Natural killer cell (primary cell): ENCODE measurements at regions not wholly inside any gene's neighbourhood (a gene's known extent, or its start where the extent isn't known, plus 50 kb on each side); places are given as distances from the start of the nearest gene placed in this dataset.

Source experiments
- ATAC-seq, 3 donors: fragments of 150-1000 bp in 2 of 3; fragments of 200-7000 bp in 1 of 3; cut with Tn5 transposase; 1 replicate in 1 of 3; 2 replicates in 2 of 3; pipeline ENCODE4 v1.10.0; 2021; ENCODE audit warnings: mild to moderate bottlenecking in 2 of 3, moderate library complexity in 2 of 3
- DNase-seq, 2 donors: peaks; one replicate each; pipeline versions ENCODE4 v3.0.0 to v3.0.0-alpha.2; 2013 to 2021; ENCODE audit warnings: mixed read lengths in 1 of 2
- H3K27ac ChIP-seq: one replicate; pipeline ENCODE4 v1.5.1; 2013; ENCODE audit warnings: mild to moderate bottlenecking, low read length
- H3K27me3 ChIP-seq: one replicate; pipeline ENCODE4 v1.6.1; 2013; ENCODE audit warnings: low read length; ENCODE audit not compliant: control insufficient read depth, insufficient read depth
- H3K36me3 ChIP-seq: one replicate; pipeline ENCODE4 v1.6.1; 2013; ENCODE audit warnings: low read length; ENCODE audit not compliant: control insufficient read depth, insufficient read depth
- H3K4me1 ChIP-seq: one replicate; pipeline ENCODE4 v1.6.1; 2013; ENCODE audit warnings: low read length; ENCODE audit not compliant: control insufficient read depth, insufficient read depth
- H3K4me3 ChIP-seq: one replicate; pipeline ENCODE4 v1.5.1; 2013; ENCODE audit warnings: low read length
- H3K9me3 ChIP-seq: one replicate; pipeline ENCODE4 v1.6.1; 2013; ENCODE audit warnings: low read length; ENCODE audit not compliant: control insufficient read depth, insufficient read depth
- H3K27ac Mint-ChIP-seq, 2 donors: one replicate each; pipeline ENCODE4 v1.8.0; 2022; ENCODE audit warnings: mild to moderate bottlenecking in 2 of 2, mixed read lengths in 2 of 2, moderate library complexity in 1 of 2
- H3K27me3 Mint-ChIP-seq, 2 donors: one replicate each; pipeline ENCODE4 v1.8.0; 2022; ENCODE audit warnings: low read depth in 2 of 2, mixed read lengths in 2 of 2
- H3K36me3 Mint-ChIP-seq: one replicate; pipeline ENCODE4 v1.8.0; 2022; ENCODE audit warnings: mixed read lengths
- H3K4me1 Mint-ChIP-seq, 2 donors: one replicate each; pipeline ENCODE4 v1.8.0; 2022; ENCODE audit warnings: mixed read lengths in 2 of 2
- H3K4me3 Mint-ChIP-seq: one replicate; pipeline ENCODE4 v1.8.0; 2022; ENCODE audit warnings: mild to moderate bottlenecking, moderate library complexity, mixed read lengths
- H3K9me3 Mint-ChIP-seq, 2 donors: one replicate each; pipeline ENCODE4 v1.8.0; 2022; ENCODE audit warnings: mixed read lengths in 2 of 2
- WGBS: methylation state at CpG from one replicate; pipeline ENCODE4 v1.1.7; 2013; ENCODE audit warnings: missing lambda C conversion rate; ENCODE audit not compliant: insufficient coverage; 5-methylcytosine and 5-hydroxymethylcytosine counted together
- intact Hi-C: fragments of 100-400 bp; cut with micrococcal nuclease; formaldehyde crosslinking; loops from one replicate; pipeline ENCODE4 v1.14.2; 2022
- TF ChIP-seq, protein P1 (sequence below): fragments of 200-600 bp; IDR thresholded peaks from one replicate; pipeline ENCODE4 v1.8.0; 2022; ENCODE audit warnings: antibody characterized with exemption

DNA sequence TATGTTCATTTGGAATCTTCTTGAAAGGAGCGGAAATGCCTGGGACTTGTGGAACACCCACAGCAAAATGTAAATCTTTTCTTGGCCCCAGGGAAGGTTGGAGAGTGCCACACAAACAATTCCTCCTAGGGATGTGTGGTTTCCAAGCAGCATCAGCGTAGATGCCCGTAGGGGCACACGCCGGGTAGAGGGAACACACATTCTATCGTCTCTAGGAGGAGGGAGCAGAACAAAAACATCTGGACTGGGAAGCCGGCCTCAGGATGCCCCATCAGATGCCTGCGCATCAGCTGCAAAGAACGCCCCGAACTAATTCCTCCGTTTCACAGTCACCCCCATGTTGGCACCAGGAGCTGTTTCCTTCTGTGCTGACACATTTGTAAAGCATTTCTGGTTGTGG, 357.9 kb upstream of the ZFHX3 start:
- WGBS, result 94% methylated on average over 11 of the region's 11 CpGs

DNA sequence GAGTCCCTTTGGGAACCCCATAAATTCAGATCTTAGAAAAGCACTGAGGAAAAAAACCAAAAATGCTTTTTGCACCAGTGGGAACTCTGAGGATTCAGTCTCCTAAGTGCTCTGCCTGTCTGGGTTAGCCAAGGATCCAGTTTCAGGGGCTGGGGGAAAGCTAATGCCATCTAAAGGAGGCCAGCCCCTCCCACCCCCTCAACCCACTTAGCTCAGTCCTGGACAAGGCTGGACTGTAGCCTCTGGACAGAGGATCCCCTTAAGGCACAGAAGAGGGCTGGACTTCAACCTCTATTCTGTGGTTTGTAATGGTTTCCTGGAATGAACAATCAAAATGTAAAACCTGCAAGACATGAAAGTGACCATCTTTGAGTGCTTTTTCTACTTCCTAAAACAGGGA, 356.1 kb upstream of the ZFHX3 start:
- no peak overlapping the region for H3K4me3 Mint-ChIP-seq
- no peak overlapping the region for H3K27ac ChIP-seq
- no peaks in the 10 kb centered on the region for H3K27me3 ChIP-seq
- TF ChIP-seq, protein P1, sequence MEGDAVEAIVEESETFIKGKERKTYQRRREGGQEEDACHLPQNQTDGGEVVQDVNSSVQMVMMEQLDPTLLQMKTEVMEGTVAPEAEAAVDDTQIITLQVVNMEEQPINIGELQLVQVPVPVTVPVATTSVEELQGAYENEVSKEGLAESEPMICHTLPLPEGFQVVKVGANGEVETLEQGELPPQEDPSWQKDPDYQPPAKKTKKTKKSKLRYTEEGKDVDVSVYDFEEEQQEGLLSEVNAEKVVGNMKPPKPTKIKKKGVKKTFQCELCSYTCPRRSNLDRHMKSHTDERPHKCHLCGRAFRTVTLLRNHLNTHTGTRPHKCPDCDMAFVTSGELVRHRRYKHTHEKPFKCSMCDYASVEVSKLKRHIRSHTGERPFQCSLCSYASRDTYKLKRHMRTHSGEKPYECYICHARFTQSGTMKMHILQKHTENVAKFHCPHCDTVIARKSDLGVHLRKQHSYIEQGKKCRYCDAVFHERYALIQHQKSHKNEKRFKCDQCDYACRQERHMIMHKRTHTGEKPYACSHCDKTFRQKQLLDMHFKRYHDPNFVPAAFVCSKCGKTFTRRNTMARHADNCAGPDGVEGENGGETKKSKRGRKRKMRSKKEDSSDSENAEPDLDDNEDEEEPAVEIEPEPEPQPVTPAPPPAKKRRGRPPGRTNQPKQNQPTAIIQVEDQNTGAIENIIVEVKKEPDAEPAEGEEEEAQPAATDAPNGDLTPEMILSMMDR, result no peak
- no peaks in the 10 kb centered on the region for H3K4me1 Mint-ChIP-seq
- H3K9me3 ChIP-seq, result no peaks in the 10 kb centered on the region
- no peaks in the 10 kb centered on the region for H3K4me1 ChIP-seq
- DNase-seq, result no peak
- H3K27ac Mint-ChIP-seq, result no peak overlapping the region
- H3K36me3 Mint-ChIP-seq, result no peaks in the 10 kb centered on the region
- H3K4me3 ChIP-seq, result no peak overlapping the region
- no peak for ATAC-seq
- H3K9me3 Mint-ChIP-seq, result no peaks in the 10 kb centered on the region
- no peaks in the 10 kb centered on the region for H3K27me3 Mint-ChIP-seq
- intact Hi-C loops, result no loop called here
- no peaks in the 10 kb centered on the region for H3K36me3 ChIP-seq

More for the DNA sequence above, 357.9 kb upstream of the ZFHX3 start:
- Mint-ChIP-seq H3K27me3 (no peaks in the 10 kb centered on the region), H3K9me3 (peaks cover 0 to 2% of the 10 kb centered on the region in 2 donors), H3K4me1 (no peaks in the 10 kb centered on the region), H3K36me3 (no peaks in the 10 kb centered on the region), H3K4me3 (no peak overlapping the region), H3K27ac (no peak overlapping the region)
- no peak overlapping the region for H3K4me3 ChIP-seq
- H3K9me3 ChIP-seq, result no peaks in the 10 kb centered on the region
- no peak overlapping the region for H3K27ac ChIP-seq
- ATAC-seq, result no peak
- no peaks in the 10 kb centered on the region for H3K36me3 ChIP-seq
- no peaks in the 10 kb centered on the region for H3K4me1 ChIP-seq
- DNase-seq, result no peak
- TF ChIP-seq, protein P1, result no peak
- intact Hi-C loops, result no loop called here
- H3K27me3 ChIP-seq, result no peaks in the 10 kb centered on the region

DNA sequence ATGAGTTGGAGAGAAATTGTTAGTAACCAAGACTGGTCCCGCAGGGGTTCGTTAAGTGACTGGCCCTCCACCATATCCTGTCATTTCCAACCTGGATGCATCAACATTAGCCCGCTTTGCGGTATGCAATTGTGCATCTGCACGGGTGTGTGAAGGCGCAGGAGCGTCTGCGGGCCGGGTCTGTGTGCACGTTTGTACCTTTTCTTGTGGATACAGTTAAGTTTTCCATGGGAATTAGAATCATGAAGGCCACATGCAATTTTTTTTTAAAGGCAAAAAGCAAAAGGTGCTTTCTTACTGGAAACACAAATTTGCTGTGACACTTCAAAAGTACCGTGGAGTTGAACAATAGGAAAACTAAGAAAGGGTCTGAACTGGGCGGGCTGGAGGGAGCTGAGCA, 355.4 kb upstream of the ZFHX3 start:
- DNase-seq (no peak), ATAC-seq (no peak)
- Histone ChIP-seq H3K9me3 (no peaks in the 10 kb centered on the region), H3K27ac (no peak overlapping the region), H3K36me3 (no peaks in the 10 kb centered on the region), H3K4me1 (no peaks in the 10 kb centered on the region), H3K27me3 (no peaks in the 10 kb centered on the region), H3K4me3 (no peak overlapping the region)
- 95% methylated on average over 12 of the region's 12 CpGs for WGBS
- Mint-ChIP-seq H3K27ac (no peak overlapping the region), H3K4me1 (no peaks in the 10 kb centered on the region), H3K27me3 (no peaks in the 10 kb centered on the region), H3K4me3 (no peak overlapping the region), H3K9me3 (no peaks in the 10 kb centered on the region), H3K36me3 (no peaks in the 10 kb centered on the region)
- TF ChIP-seq, protein P1, result no peak
- intact Hi-C loops, result no loop called here

DNA sequence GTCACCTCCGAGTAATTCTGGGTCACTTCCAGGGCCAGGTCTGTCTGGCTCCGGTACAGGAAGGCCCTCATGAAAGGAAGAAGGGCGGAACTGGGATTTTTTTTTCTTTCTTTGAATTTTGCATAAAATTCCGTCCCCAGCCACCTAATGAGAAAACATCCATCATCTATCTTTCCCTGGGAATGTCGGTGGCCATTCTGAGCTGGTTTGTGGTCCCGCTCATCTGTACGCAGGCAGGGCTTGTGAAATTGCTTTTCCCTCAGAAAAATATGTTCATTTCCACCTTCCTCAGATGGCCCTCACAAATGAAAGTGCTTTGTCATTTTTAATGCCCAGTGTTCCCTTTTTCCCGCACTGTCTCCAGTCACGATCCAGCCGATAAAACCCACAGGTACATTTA, 353.0 kb upstream of the ZFHX3 start:
- no peaks in the 10 kb centered on the region for H3K9me3 Mint-ChIP-seq
- WGBS, result 91% methylated on average over 10 of the region's 10 CpGs
- no peaks in the 10 kb centered on the region for H3K4me1 Mint-ChIP-seq
- Histone ChIP-seq H3K4me3 (no peak overlapping the region), H3K27me3 (no peaks in the 10 kb centered on the region), H3K27ac (no peak overlapping the region), H3K9me3 (no peaks in the 10 kb centered on the region), H3K4me1 (no peaks in the 10 kb centered on the region), H3K36me3 (no peaks in the 10 kb centered on the region)
- no peak overlapping the region for H3K4me3 Mint-ChIP-seq
- no peak overlapping the region for H3K27ac Mint-ChIP-seq
- ATAC-seq, result no peak
- intact Hi-C loops, result no loop called here
- peaks cover 0 to 4% of the 10 kb centered on the region in 2 donors for H3K27me3 Mint-ChIP-seq
- TF ChIP-seq, protein P1, result no peak
- no peaks in the 10 kb centered on the region for H3K36me3 Mint-ChIP-seq
- DNase-seq, result no peak
